Tibial nerve (tissue), 4 donors: ENCODE measurements at regions not wholly inside any gene's neighbourhood (a gene's known extent, or its start where the extent isn't known, plus 50 kb on each side); places are given as distances from the start of the nearest gene placed in this dataset.

Experiments used
- DNase-seq, 2 donors: peaks; one replicate each; pipeline ENCODE4 v3.0.0-alpha.2; 2019; ENCODE audit warnings: low spot score in 2 of 2
- H3K27ac ChIP-seq, 4 donors: fragments of 200-600 bp; sonication (generic) in 3 of 4; one replicate each; pipeline ENCODE4 v1.5.1; 2017 to 2019; ENCODE audit warnings: mild to moderate bottlenecking in 1 of 4
- H3K27me3 ChIP-seq, 2 donors: fragments of 200-600 bp; sonication (generic) in 1 of 2; one replicate each; pipeline versions ENCODE4 v1.5.1 to v1.6.0; 2017 to 2019
- H3K36me3 ChIP-seq, 3 donors: fragments of 200-600 bp; sonication (generic); one replicate each; pipeline ENCODE4 v1.5.1; 2018 to 2019
- H3K4me1 ChIP-seq, 4 donors: fragments of 200-600 bp; sonication (generic) in 3 of 4; one replicate each; pipeline ENCODE4 v1.5.1; 2017 to 2019
- H3K4me3 ChIP-seq, 4 donors: fragments of 200-600 bp; sonication (generic) in 3 of 4; one replicate each; pipeline ENCODE4 v1.5.1; 2017 to 2019; ENCODE audit warnings: mild to moderate bottlenecking in 1 of 4, moderate library complexity in 1 of 4
- H3K9me3 ChIP-seq, 4 donors: fragments of 200-600 bp; sonication (generic) in 3 of 4; one replicate each; pipeline ENCODE4 v1.5.1; 2017 to 2019
- EP300 ChIP-seq, 2 donors: sonication (generic); formaldehyde crosslinking; IDR thresholded peaks; one replicate each; pipeline ENCODE4 v1.6.1; 2017; ENCODE audit warnings: antibody characterized with exemption in 2 of 2, mild to moderate bottlenecking in 1 of 2
- POLR2A ChIP-seq, 2 donors: fragments of 450-650 bp; IDR thresholded peaks; one replicate each; pipeline ENCODE4 v1.6.1; 2017; ENCODE audit warnings: antibody characterized with exemption in 2 of 2, mild to moderate bottlenecking in 2 of 2, moderate library complexity in 2 of 2
- WGBS, 2 donors: methylation state at CpG; one replicate each; pipeline ENCODE4 v1.1.5; 2018; 5-methylcytosine and 5-hydroxymethylcytosine counted together
- TF ChIP-seq, protein P1 (sequence below), 5 experiments: fragments of 200-600 bp in 3 of 5; fragments of 450-650 bp in 2 of 5; sonication (generic) in 3 of 5; IDR thresholded peaks; one replicate each; pipeline ENCODE4 v1.5.1; 2016 to 2019; ENCODE audit warnings: antibody characterized with exemption in 5 of 5, mild to moderate bottlenecking in 3 of 5, moderate library complexity in 2 of 5

DNA sequence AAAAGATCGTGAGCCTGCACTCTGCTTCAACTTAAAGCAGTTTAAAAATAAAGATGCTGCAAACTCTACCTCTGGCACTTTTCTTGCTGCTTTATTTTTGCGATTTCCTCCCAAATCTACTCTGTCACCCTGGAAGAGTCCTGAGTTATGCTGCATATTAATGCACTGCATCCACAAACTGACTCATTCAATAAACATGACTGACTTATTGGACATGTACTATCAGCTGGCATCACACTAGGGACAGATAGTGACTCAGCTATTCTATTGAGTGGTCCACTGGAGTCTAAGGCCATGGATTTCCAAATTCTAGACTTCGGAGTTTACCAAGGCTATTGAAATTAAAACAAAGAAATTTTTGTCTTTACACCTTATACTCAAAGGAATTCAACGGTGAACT is 90.7 kb upstream of the PTPRR start:
- Histone ChIP-seq H3K4me1 (peaks cover 0 to 10% (median 0%) of the 10 kb centered on the region in 4 donors), H3K27ac (no peak overlapping the region), H3K4me3 (no peak overlapping the region), H3K27me3 (no peaks in the 10 kb centered on the region), H3K36me3 (no peaks in the 10 kb centered on the region), H3K9me3 (no peaks in the 10 kb centered on the region)
- WGBS, 2 donors, result 70 to 72% methylated on average over 4 of the region's 4 CpGs
- DNase-seq, result no peak
- TF ChIP-seq, protein P1, sequence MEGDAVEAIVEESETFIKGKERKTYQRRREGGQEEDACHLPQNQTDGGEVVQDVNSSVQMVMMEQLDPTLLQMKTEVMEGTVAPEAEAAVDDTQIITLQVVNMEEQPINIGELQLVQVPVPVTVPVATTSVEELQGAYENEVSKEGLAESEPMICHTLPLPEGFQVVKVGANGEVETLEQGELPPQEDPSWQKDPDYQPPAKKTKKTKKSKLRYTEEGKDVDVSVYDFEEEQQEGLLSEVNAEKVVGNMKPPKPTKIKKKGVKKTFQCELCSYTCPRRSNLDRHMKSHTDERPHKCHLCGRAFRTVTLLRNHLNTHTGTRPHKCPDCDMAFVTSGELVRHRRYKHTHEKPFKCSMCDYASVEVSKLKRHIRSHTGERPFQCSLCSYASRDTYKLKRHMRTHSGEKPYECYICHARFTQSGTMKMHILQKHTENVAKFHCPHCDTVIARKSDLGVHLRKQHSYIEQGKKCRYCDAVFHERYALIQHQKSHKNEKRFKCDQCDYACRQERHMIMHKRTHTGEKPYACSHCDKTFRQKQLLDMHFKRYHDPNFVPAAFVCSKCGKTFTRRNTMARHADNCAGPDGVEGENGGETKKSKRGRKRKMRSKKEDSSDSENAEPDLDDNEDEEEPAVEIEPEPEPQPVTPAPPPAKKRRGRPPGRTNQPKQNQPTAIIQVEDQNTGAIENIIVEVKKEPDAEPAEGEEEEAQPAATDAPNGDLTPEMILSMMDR (IDR thresholded peaks at IDR 0.05), result no peak
- TF ChIP-seq POLR2A (IDR thresholded peaks at IDR 0.05), result no peak
- TF ChIP-seq EP300 (IDR thresholded peaks at IDR 0.05), result no peak

DNA sequence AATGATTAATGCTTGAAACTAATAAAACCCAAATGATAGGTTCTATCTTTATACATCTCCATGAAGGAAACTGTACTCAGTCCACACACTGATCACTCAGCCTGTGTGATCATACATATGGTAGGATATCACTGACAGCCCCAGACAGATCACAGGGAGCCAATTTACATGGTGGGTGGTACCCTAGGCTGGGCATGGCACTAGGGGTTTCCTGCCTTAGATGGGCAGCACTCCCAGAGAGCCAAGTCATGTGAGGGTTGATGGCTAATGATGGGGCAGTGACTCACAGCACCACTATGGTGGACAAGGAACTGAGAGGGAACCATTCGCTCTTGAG is 89.6 kb upstream of the PTPRR start:
- TF ChIP-seq, protein P1 (IDR thresholded peaks at IDR 0.05), result no peak
- TF ChIP-seq POLR2A (IDR thresholded peaks at IDR 0.05) (no peak), EP300 (IDR thresholded peaks at IDR 0.05) (no peak)
- Histone ChIP-seq H3K4me3 (no peak overlapping the region), H3K9me3 (no peaks in the 10 kb centered on the region), H3K27me3 (no peaks in the 10 kb centered on the region), H3K36me3 (no peaks in the 10 kb centered on the region), H3K4me1 (peaks cover 0 to 10% (median 0%) of the 10 kb centered on the region in 4 donors), H3K27ac (no peak overlapping the region)
- 88 to 100% methylated on average over 1 of the region's 1 CpG for WGBS, 2 donors
- DNase-seq, result no peak

GRCh38 chr12:71009430-71010142 is 89.0 kb upstream of the PTPRR start:
- no peak for DNase-seq
- Histone ChIP-seq H3K4me1 (peaks cover 0 to 10% (median 0%) of the 10 kb centered on the region in 4 donors), H3K4me3 (no peak overlapping the region), H3K27me3 (no peaks in the 10 kb centered on the region), H3K27ac (no peak overlapping the region), H3K9me3 (no peaks in the 10 kb centered on the region), H3K36me3 (no peaks in the 10 kb centered on the region)
- 72 to 75% methylated on average over 6 of the region's 6 CpGs for WGBS, 2 donors
- TF ChIP-seq POLR2A (IDR thresholded peaks at IDR 0.05), result no peak
- no peak for TF ChIP-seq EP300 (IDR thresholded peaks at IDR 0.05)
- TF ChIP-seq, protein P1 (IDR thresholded peaks at IDR 0.05), result no peak

DNA sequence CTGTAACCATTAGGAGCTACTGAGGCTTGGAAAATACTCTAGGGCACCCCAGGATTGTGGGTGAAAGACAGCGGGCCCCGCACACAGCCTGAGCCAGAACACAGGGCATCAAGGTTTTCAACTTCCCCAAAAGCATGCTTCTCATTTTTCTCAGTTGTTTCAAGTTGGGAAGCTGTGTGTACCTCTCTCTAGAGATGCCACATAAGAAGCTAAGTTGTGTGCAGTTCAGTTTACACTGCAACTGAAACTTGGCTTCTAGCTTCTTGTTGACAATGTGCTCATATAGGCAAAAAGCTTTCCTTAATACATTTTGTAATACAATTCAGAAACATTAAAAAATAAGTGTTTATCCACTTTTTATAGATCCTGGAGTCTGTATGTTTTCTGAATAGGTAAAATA is 88.1 kb upstream of the PTPRR start:
- H3K27me3 ChIP-seq, result no peaks in the 10 kb centered on the region
- H3K36me3 ChIP-seq, result no peaks in the 10 kb centered on the region
- no peak for DNase-seq
- no peak overlapping the region for H3K4me3 ChIP-seq
- WGBS, 2 donors, result 74 to 76% methylated on average over 2 of the region's 2 CpGs
- TF ChIP-seq, protein P1 (IDR thresholded peaks at IDR 0.05), result no peak
- TF ChIP-seq POLR2A (IDR thresholded peaks at IDR 0.05) (no peak), EP300 (IDR thresholded peaks at IDR 0.05) (no peak)
- no peaks in the 10 kb centered on the region for H3K9me3 ChIP-seq
- peaks cover 0 to 10% (median 0%) of the 10 kb centered on the region in 4 donors for H3K4me1 ChIP-seq
- no peak overlapping the region for H3K27ac ChIP-seq

DNA sequence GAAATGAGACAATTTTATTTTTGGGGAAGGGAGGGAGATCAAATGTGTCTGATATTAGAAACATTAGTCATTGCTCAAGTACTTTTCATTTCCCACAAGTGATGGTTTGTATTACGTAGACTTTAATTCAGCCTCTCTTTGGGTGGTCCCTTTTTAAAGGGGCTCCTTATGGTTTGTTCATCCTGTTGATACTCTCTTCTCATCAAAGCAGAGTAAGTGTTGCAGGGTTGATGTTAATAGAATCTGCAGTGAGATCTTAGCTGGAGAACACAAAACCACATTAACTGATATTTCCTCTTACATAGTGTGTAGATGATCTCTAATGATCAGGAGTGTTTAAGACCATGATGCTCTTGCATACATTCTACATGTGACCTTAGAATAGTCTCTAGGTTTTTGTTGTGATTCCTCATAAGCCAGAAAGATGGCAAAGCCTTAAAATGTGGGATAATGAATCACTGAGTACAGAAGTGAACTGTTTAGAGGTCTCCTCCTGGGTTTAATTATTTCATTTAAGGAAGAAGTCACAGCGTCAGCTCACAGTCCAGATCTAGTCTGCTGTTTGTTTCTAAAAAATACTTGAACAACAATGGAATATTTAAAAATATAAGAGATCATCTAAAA is 87.4 kb upstream of the PTPRR start:
- no peak for DNase-seq
- Histone ChIP-seq H3K27me3 (no peaks in the 10 kb centered on the region), H3K4me3 (no peak overlapping the region), H3K36me3 (no peaks in the 10 kb centered on the region), H3K27ac (no peak overlapping the region), H3K9me3 (no peaks in the 10 kb centered on the region), H3K4me1 (peaks cover 0 to 10% (median 0%) of the 10 kb centered on the region in 4 donors)
- WGBS, 2 donors, result 59% methylated on average over 2 of the region's 2 CpGs
- TF ChIP-seq, protein P1 (IDR thresholded peaks at IDR 0.05), result no peak
- no peak for TF ChIP-seq EP300 (IDR thresholded peaks at IDR 0.05)
- TF ChIP-seq POLR2A (IDR thresholded peaks at IDR 0.05), result no peak
